Neural cell (in vitro differentiated cells): ENCODE measurements at regions not wholly inside any gene's neighbourhood (a gene's known extent, or its start where the extent isn't known, plus 50 kb on each side); places are given as distances from the start of the nearest gene placed in this dataset.

Experiments
- CTCF ChIP-seq: fragments of 450-650 bp; IDR thresholded peaks from 2 replicates; pipeline ENCODE4 v1.5.1; 2014; ENCODE audit warnings: antibody characterized with exemption, mild to moderate bottlenecking, moderate library complexity; ENCODE audit not compliant: poor library complexity, severe bottlenecking
- EP300 ChIP-seq: fragments of 450-650 bp; conservative IDR thresholded peaks from 2 replicates; pipeline ENCODE4 v1.6.1; 2014; ENCODE audit warnings: antibody characterized with exemption, mild to moderate bottlenecking, moderate library complexity; ENCODE audit not compliant: poor library complexity, severe bottlenecking
- EZH2 ChIP-seq: fragments of 200-600, 300-800 bp; shearing (Covaris generic), sonication (generic); IDR thresholded peaks from 2 replicates; pipeline ENCODE4 v1.6.1; 2014; ENCODE audit warnings: antibody characterized with exemption, low read length, borderline replicate concordance, mild to moderate bottlenecking; ENCODE audit not compliant: insufficient read depth, poor library complexity, severe bottlenecking
- RAD21 ChIP-seq: fragments of 450-650 bp; conservative IDR thresholded peaks from 2 replicates; pipeline ENCODE4 v1.6.1; 2014; ENCODE audit warnings: antibody characterized with exemption, mild to moderate bottlenecking, moderate library complexity
- REST ChIP-seq: IDR thresholded peaks from 2 replicates; pipeline ENCODE4 v1.6.1; 2012; ENCODE audit warnings: borderline replicate concordance
- SMC3 ChIP-seq: fragments of 450-650 bp; conservative IDR thresholded peaks from 2 replicates; pipeline ENCODE4 v1.6.1; 2014; ENCODE audit warnings: antibody characterized with exemption, mild to moderate bottlenecking, moderate library complexity; ENCODE audit not compliant: poor library complexity
- TAF1 ChIP-seq: IDR thresholded peaks from 2 replicates; pipeline ENCODE4 v1.6.1; 2012; ENCODE audit warnings: low read depth

- TF ChIP-seq CTCF: no peak
- TF ChIP-seq EP300: no peak
- no peak for TF ChIP-seq EZH2
- no peak for TF ChIP-seq RAD21
- TF ChIP-seq REST: no peak
- TF ChIP-seq SMC3: no peak
- TF ChIP-seq TAF1: no peak
These were observed 313.5 kb upstream of the MSX2 start for GRCh38 chr5:174410716-174411478.
